DOHH2 (cell line): ENCODE measurements at regions not wholly inside any gene's neighbourhood (a gene's known extent, or its start where the extent isn't known, plus 50 kb on each side); places are given as distances from the start of the nearest gene placed in this dataset.

Experiments
- EZH2phosphoT487 ChIP-seq: fragments of 200-600 bp; sonication (generic); IDR thresholded peaks from 2 replicates; pipeline ENCODE4 v1.6.1; 2017; ENCODE audit warnings: borderline replicate concordance, mild to moderate bottlenecking, antibody characterized with exemption, low read length, moderate library complexity, mixed read lengths
- TF ChIP-seq, protein P1 (sequence below): fragments of 200-600 bp; sonication (generic); IDR thresholded peaks from one replicate; pipeline ENCODE4 v1.5.1; 2014; ENCODE audit warnings: antibody characterized with exemption, mild to moderate bottlenecking, low read depth, low read length; ENCODE audit not compliant: poor library complexity, severe bottlenecking

DNA sequence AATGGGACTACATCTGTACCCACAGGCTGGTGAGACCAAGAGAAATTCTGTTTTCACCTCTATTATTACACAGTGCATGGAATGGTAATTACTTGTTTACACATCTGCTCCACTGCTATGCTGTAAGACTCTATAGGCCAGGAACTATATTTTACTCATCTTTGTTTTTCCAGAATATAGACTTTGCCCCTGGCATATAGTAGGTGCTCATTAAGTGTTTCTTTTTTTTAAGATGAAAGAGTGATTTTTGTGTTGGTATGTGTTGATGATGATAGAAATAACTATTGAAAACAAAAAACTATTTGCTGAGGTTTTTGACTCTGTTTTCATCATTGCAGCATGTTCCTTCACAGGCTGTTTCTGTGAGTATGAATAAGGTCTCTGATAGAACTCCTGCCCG is 294.7 kb downstream of the CSNK1G3 start:
- TF ChIP-seq, protein P1, sequence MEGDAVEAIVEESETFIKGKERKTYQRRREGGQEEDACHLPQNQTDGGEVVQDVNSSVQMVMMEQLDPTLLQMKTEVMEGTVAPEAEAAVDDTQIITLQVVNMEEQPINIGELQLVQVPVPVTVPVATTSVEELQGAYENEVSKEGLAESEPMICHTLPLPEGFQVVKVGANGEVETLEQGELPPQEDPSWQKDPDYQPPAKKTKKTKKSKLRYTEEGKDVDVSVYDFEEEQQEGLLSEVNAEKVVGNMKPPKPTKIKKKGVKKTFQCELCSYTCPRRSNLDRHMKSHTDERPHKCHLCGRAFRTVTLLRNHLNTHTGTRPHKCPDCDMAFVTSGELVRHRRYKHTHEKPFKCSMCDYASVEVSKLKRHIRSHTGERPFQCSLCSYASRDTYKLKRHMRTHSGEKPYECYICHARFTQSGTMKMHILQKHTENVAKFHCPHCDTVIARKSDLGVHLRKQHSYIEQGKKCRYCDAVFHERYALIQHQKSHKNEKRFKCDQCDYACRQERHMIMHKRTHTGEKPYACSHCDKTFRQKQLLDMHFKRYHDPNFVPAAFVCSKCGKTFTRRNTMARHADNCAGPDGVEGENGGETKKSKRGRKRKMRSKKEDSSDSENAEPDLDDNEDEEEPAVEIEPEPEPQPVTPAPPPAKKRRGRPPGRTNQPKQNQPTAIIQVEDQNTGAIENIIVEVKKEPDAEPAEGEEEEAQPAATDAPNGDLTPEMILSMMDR = no peak
- no peak for TF ChIP-seq EZH2phosphoT487
